Activated T-cell treated with anti-CD3 and anti-CD28 coated beads, Interleukin-2, amount 50 U/mL, for 4 hours (primary cell): ENCODE measurements at regions not wholly inside any gene's neighbourhood (a gene's known extent, or its start where the extent isn't known, plus 50 kb on each side); places are given as distances from the start of the nearest gene placed in this dataset.

Experiments used
- ATAC-seq, 2 donors: fragments of 200-7000 bp; cut with Tn5 transposase; one replicate each; pipeline ENCODE4 v1.10.0; 2021
- DNase-seq: peaks from one replicate; pipeline ENCODE4 v3.0.0-alpha.2; 2020
- H3K27me3 Mint-ChIP-seq: one replicate; pipeline ENCODE4 v1.8.0; 2021; ENCODE audit warnings: low read depth, mixed read lengths
- H3K36me3 Mint-ChIP-seq: one replicate; pipeline ENCODE4 v1.8.0; 2022; ENCODE audit warnings: mixed read lengths; ENCODE audit not compliant: insufficient read depth
- H3K4me1 Mint-ChIP-seq: one replicate; pipeline ENCODE4 v1.8.0; 2021; ENCODE audit warnings: low read depth, mixed read lengths
- H3K4me3 Mint-ChIP-seq: one replicate; pipeline ENCODE4 v1.8.0; 2021; ENCODE audit warnings: mild to moderate bottlenecking, moderate library complexity, mixed read lengths
- H3K9me3 Mint-ChIP-seq: one replicate; pipeline ENCODE4 v1.8.0; 2021; ENCODE audit warnings: mixed read lengths

- Mint-ChIP-seq H3K27me3 (peaks cover 11% of the 10 kb centered on the region), H3K9me3 (no peaks in the 10 kb centered on the region), H3K4me1 (no peaks in the 10 kb centered on the region), H3K36me3 (no peaks in the 10 kb centered on the region), H3K4me3 (no peak overlapping the region)
- DNase-seq (no peak), ATAC-seq (no peak)
Observed at GRCh38 chr2:120496759-120497158, 150.8 kb downstream of the INHBB start.

- Mint-ChIP-seq H3K9me3 (no peaks in the 10 kb centered on the region), H3K4me1 (no peaks in the 10 kb centered on the region), H3K4me3 (no peak overlapping the region), H3K36me3 (no peaks in the 10 kb centered on the region), H3K27me3 (peaks cover 11% of the 10 kb centered on the region)
- DNase-seq (no peak), ATAC-seq (no peak)
Observed at GRCh38 chr2:120497261-120497977, 151.5 kb downstream of the INHBB start.

GRCh38 chr2:120498121-120498520 lies 152.2 kb downstream of the INHBB start:
- no peak overlapping the region for H3K4me3 Mint-ChIP-seq
- DNase-seq (no peak), ATAC-seq (no peak)
- H3K9me3 Mint-ChIP-seq: no peaks in the 10 kb centered on the region
- H3K36me3 Mint-ChIP-seq: no peaks in the 10 kb centered on the region
- no peaks in the 10 kb centered on the region for H3K4me1 Mint-ChIP-seq
- peaks cover 11% of the 10 kb centered on the region for H3K27me3 Mint-ChIP-seq

GRCh38 chr2:120498576-120499394 lies 152.8 kb downstream of the INHBB start:
- ATAC-seq (no peak), DNase-seq (no peak)
- Mint-ChIP-seq H3K4me3 (no peak overlapping the region), H3K36me3 (no peaks in the 10 kb centered on the region), H3K9me3 (no peaks in the 10 kb centered on the region), H3K4me1 (no peaks in the 10 kb centered on the region), H3K27me3 (peaks cover 11% of the 10 kb centered on the region)

GRCh38 chr2:120499784-120500495 lies 154.0 kb downstream of the INHBB start:
- Mint-ChIP-seq H3K27me3 (peaks cover 11% of the 10 kb centered on the region), H3K4me1 (no peaks in the 10 kb centered on the region), H3K4me3 (no peak overlapping the region), H3K36me3 (no peaks in the 10 kb centered on the region), H3K9me3 (no peaks in the 10 kb centered on the region)
- no peak for DNase-seq
- no peak for ATAC-seq

GRCh38 chr2:120501591-120501990 lies 155.7 kb downstream of the INHBB start:
- no peaks in the 10 kb centered on the region for H3K4me1 Mint-ChIP-seq
- ATAC-seq (no peak), DNase-seq (no peak)
- H3K36me3 Mint-ChIP-seq: no peaks in the 10 kb centered on the region
- no peaks in the 10 kb centered on the region for H3K9me3 Mint-ChIP-seq
- peaks cover 11% of the 10 kb centered on the region for H3K27me3 Mint-ChIP-seq
- no peak overlapping the region for H3K4me3 Mint-ChIP-seq

GRCh38 chr2:120502357-120502756 lies 156.4 kb downstream of the INHBB start:
- H3K36me3 Mint-ChIP-seq: no peaks in the 10 kb centered on the region
- DNase-seq: no peak
- no peaks in the 10 kb centered on the region for H3K9me3 Mint-ChIP-seq
- H3K4me3 Mint-ChIP-seq: no peak overlapping the region
- peaks cover 11% of the 10 kb centered on the region for H3K27me3 Mint-ChIP-seq
- ATAC-seq: no peak
- H3K4me1 Mint-ChIP-seq: no peaks in the 10 kb centered on the region

GRCh38 chr2:120502761-120503160 lies 156.8 kb downstream of the INHBB start:
- no peaks in the 10 kb centered on the region for H3K36me3 Mint-ChIP-seq
- H3K27me3 Mint-ChIP-seq: peaks cover 11% of the 10 kb centered on the region
- no peaks in the 10 kb centered on the region for H3K9me3 Mint-ChIP-seq
- no peak overlapping the region for H3K4me3 Mint-ChIP-seq
- no peak for DNase-seq
- H3K4me1 Mint-ChIP-seq: no peaks in the 10 kb centered on the region
- no peak for ATAC-seq

GRCh38 chr2:120503206-120503792 lies 157.4 kb downstream of the INHBB start:
- H3K36me3 Mint-ChIP-seq: no peaks in the 10 kb centered on the region
- no peaks in the 10 kb centered on the region for H3K9me3 Mint-ChIP-seq
- H3K4me1 Mint-ChIP-seq: no peaks in the 10 kb centered on the region
- ATAC-seq (no peak), DNase-seq (no peak)
- H3K4me3 Mint-ChIP-seq: no peak overlapping the region
- H3K27me3 Mint-ChIP-seq: peaks cover 7% of the 10 kb centered on the region

GRCh38 chr2:120503793-120504571 lies 158.0 kb downstream of the INHBB start:
- H3K27me3 Mint-ChIP-seq: peaks cover 7% of the 10 kb centered on the region
- no peaks in the 10 kb centered on the region for H3K36me3 Mint-ChIP-seq
- DNase-seq (no peak), ATAC-seq (no peak)
- no peak overlapping the region for H3K4me3 Mint-ChIP-seq
- H3K4me1 Mint-ChIP-seq: no peaks in the 10 kb centered on the region
- H3K9me3 Mint-ChIP-seq: no peaks in the 10 kb centered on the region

GRCh38 chr2:120504936-120505705 lies 159.2 kb downstream of the INHBB start:
- H3K4me1 Mint-ChIP-seq: no peaks in the 10 kb centered on the region

GRCh38 chr2:120508567-120509041 lies 162.7 kb downstream of the INHBB start:
- DNase-seq: no peak
- Mint-ChIP-seq H3K9me3 (no peaks in the 10 kb centered on the region), H3K36me3 (no peaks in the 10 kb centered on the region), H3K4me3 (no peak overlapping the region), H3K4me1 (no peaks in the 10 kb centered on the region), H3K27me3 (no peaks in the 10 kb centered on the region)
- ATAC-seq: no peak

More at GRCh38 chr2:120504936-120505705, 159.2 kb downstream of the INHBB start:
- no peak for ATAC-seq
- no peaks in the 10 kb centered on the region for H3K36me3 Mint-ChIP-seq
- DNase-seq: no peak
- H3K4me3 Mint-ChIP-seq: no peak overlapping the region
- no peaks in the 10 kb centered on the region for H3K27me3 Mint-ChIP-seq
- no peaks in the 10 kb centered on the region for H3K9me3 Mint-ChIP-seq

- no peaks in the 10 kb centered on the region for H3K27me3 Mint-ChIP-seq
- DNase-seq (no peak), ATAC-seq (no peak)
- no peaks in the 10 kb centered on the region for H3K4me1 Mint-ChIP-seq
- H3K9me3 Mint-ChIP-seq: no peaks in the 10 kb centered on the region
- H3K4me3 Mint-ChIP-seq: no peak overlapping the region
- no peaks in the 10 kb centered on the region for H3K36me3 Mint-ChIP-seq
Observed at GRCh38 chr2:120509213-120509815, 163.4 kb downstream of the INHBB start.
